SK-N-SH (cell line): ENCODE measurements at regions not wholly inside any gene's neighbourhood (a gene's known extent, or its start where the extent isn't known, plus 50 kb on each side); places are given as distances from the start of the nearest gene placed in this dataset.

Experiments used
- CTCF ChIA-PET: fragments of 300-600, 350-600 bp; formaldehyde crosslinking; extraction: SDS; loops from one replicate; lab custom pipeline; 2021; lab: Yijun Ruan, JAX
- POLR2A ChIA-PET: fragments of 350-600 bp; sonication (Branson Sonifier 250); formaldehyde crosslinking; extraction: SDS; loops from one replicate; lab custom pipeline; 2020; ENCODE audit warnings: antibody characterized with exemption, inconsistent platforms; lab: Yijun Ruan, JAX
- DNase-seq: peaks from one replicate; pipeline ENCODE4 v3.0.0; 2012
- H2AFZ ChIP-seq: fragments of 200-600 bp; sonication (generic); 2 replicates; pipeline ENCODE4 v1.8.1; 2016; ENCODE audit warnings: antibody characterized with exemption, mild to moderate bottlenecking, low read depth
- H3F3A ChIP-seq: fragments of 200-600 bp; sonication (generic); replicated peaks from 2 replicates; pipeline ENCODE3; 2016; ENCODE audit warnings: antibody characterized with exemption, mild to moderate bottlenecking; ENCODE audit not compliant: insufficient read depth
- H3K27ac ChIP-seq, 2 experiments: fragments of 200-500 bp in 1 of 2; fragments of 200-600 bp in 1 of 2; sonication (Bioruptor generic) in 1 of 2; sonication (generic), shearing (Covaris generic) in 1 of 2; 2 replicates each; pipeline versions ENCODE4 v1.5.1 to v1.6.1; 2014 to 2016; ENCODE audit warnings: low read depth in 2 of 2, inconsistent platforms in 1 of 2, low read length in 1 of 2, mild to moderate bottlenecking in 1 of 2, mixed read lengths in 1 of 2
- H3K27me3 ChIP-seq: fragments of 200-600 bp; sonication (generic), shearing (Covaris generic); 2 replicates; pipeline ENCODE4 v1.6.1; 2016; ENCODE audit warnings: mixed run types; ENCODE audit not compliant: insufficient read depth
- H3K36me3 ChIP-seq, 2 experiments: fragments of 200-500 bp in 1 of 2; fragments of 200-600 bp in 1 of 2; sonication (Bioruptor generic) in 1 of 2; sonication (generic) in 1 of 2; replicated peaks in 1 of 2; 2 replicates each; pipeline versions ENCODE3 to v1.5.1; 2014 to 2016; ENCODE audit warnings: low read length in 1 of 2, mild to moderate bottlenecking in 1 of 2; ENCODE audit not compliant: insufficient read depth in 2 of 2, control insufficient read depth in 1 of 2
- H3K4me1 ChIP-seq, 2 experiments: fragments of 200-500 bp in 1 of 2; fragments of 200-600 bp in 1 of 2; sonication (Bioruptor generic) in 1 of 2; sonication (generic), shearing (Covaris generic) in 1 of 2; 2 replicates each; pipeline versions ENCODE4 v1.5.1 to v1.6.1; 2014 to 2016; ENCODE audit warnings: low read depth in 1 of 2, low read length in 1 of 2, mixed run types in 1 of 2; ENCODE audit not compliant: insufficient read depth in 2 of 2, control insufficient read depth in 1 of 2
- H3K4me2 ChIP-seq: fragments of 200-600 bp; sonication (generic), shearing (Covaris generic); 2 replicates; pipeline ENCODE4 v1.6.1; 2017; ENCODE audit warnings: mixed run types
- H3K4me3 ChIP-seq, 2 experiments: fragments of 200-500 bp in 1 of 2; fragments of 200-600 bp in 1 of 2; sonication (Bioruptor generic) in 1 of 2; sonication (generic), shearing (Covaris generic) in 1 of 2; 2 replicates each; pipeline versions ENCODE4 v1.5.1 to v1.8.1; 2014 to 2016; ENCODE audit warnings: low read depth in 2 of 2, inconsistent platforms in 1 of 2, low read length in 1 of 2, mild to moderate bottlenecking in 1 of 2, mixed read lengths in 1 of 2, moderate library complexity in 1 of 2
- H3K79me2 ChIP-seq: fragments of 200-600 bp; sonication (generic); 2 replicates; pipeline ENCODE4 v1.8.1; 2017; ENCODE audit warnings: mild to moderate bottlenecking; ENCODE audit not compliant: insufficient read depth
- H3K9ac ChIP-seq: fragments of 200-600 bp; sonication (generic); 2 replicates; pipeline ENCODE4 v1.6.1; 2017; ENCODE audit warnings: mixed run types
- H3K9me2 ChIP-seq: fragments of 200-600 bp; sonication (generic); 2 replicates; pipeline ENCODE4 v1.6.1; 2017; ENCODE audit warnings: mixed run types
- H3K9me3 ChIP-seq: fragments of 200-600 bp; sonication (generic); 2 replicates; pipeline ENCODE4 v1.6.1; 2017; ENCODE audit warnings: mixed run types, mild to moderate bottlenecking, moderate library complexity
- H4K20me1 ChIP-seq: fragments of 200-600 bp; sonication (generic); 2 replicates; pipeline ENCODE4 v1.6.1; 2017; ENCODE audit warnings: mild to moderate bottlenecking, mixed run types; ENCODE audit not compliant: insufficient read depth
- CHD2 ChIP-seq: fragments of 150-350 bp; IDR thresholded peaks from 2 replicates; pipeline ENCODE4 v1.6.1; 2018; ENCODE audit warnings: low read length; ENCODE audit not compliant: partially characterized antibody
- ELF1 ChIP-seq: IDR thresholded peaks from 2 replicates; pipeline ENCODE4 v1.4.0; 2012
- EZH2phosphoT487 ChIP-seq: fragments of 200-600 bp; sonication (generic); IDR thresholded peaks from 2 replicates; pipeline ENCODE4 v1.6.1; 2017; ENCODE audit warnings: low read depth, mixed run types, mild to moderate bottlenecking, antibody characterized with exemption, moderate library complexity, borderline replicate concordance
- FOSL2 ChIP-seq: IDR thresholded peaks from 2 replicates; pipeline ENCODE4 v1.4.0; 2012; ENCODE audit warnings: low read depth, mild to moderate bottlenecking, moderate library complexity, borderline replicate concordance
- FOXJ3 ChIP-seq: sonication (generic); formaldehyde crosslinking; IDR thresholded peaks from 2 replicates; pipeline ENCODE4 v1.5.1; 2020; ENCODE audit warnings: mild to moderate bottlenecking, missing genetic modification reagents
- FOXM1 ChIP-seq: IDR thresholded peaks from 2 replicates; pipeline ENCODE4 v1.4.0; 2012; ENCODE audit warnings: low read depth, mild to moderate bottlenecking
- GABPA ChIP-seq: IDR thresholded peaks from 2 replicates; pipeline ENCODE4 v1.4.0; 2012; ENCODE audit warnings: low read depth, mild to moderate bottlenecking
- GATA2 ChIP-seq: sonication (generic); formaldehyde crosslinking; IDR thresholded peaks from 2 replicates; pipeline ENCODE4 v1.5.0; 2020; ENCODE audit warnings: mild to moderate bottlenecking, missing genetic modification reagents
- IRF3 ChIP-seq: fragments of 150-350 bp; IDR thresholded peaks from 2 replicates; pipeline ENCODE4 v1.6.1; 2016; ENCODE audit warnings: mild to moderate bottlenecking, low read depth, low read length
- JUND ChIP-seq: IDR thresholded peaks from 2 replicates; pipeline ENCODE4 v1.4.0; 2012
- MAX ChIP-seq: IDR thresholded peaks from 2 replicates; pipeline ENCODE4 v1.4.0; 2012; ENCODE audit warnings: low read depth
- MXI1 ChIP-seq: IDR thresholded peaks from 2 replicates; pipeline ENCODE4 v1.6.1; 2012; ENCODE audit warnings: mild to moderate bottlenecking, low read depth, low read length, improper control_type of control experiment
- NFIC ChIP-seq: IDR thresholded peaks from 2 replicates; pipeline ENCODE4 v1.4.0; 2012; ENCODE audit warnings: borderline replicate concordance
- PBX3 ChIP-seq: IDR thresholded peaks from 2 replicates; pipeline ENCODE4; 2012
- POLR2AphosphoS5 ChIP-seq: IDR thresholded peaks from 2 replicates; pipeline ENCODE4 v1.6.1; 2012; ENCODE audit warnings: low read depth, low read length
- RCOR1 ChIP-seq: fragments of 150-350 bp; IDR thresholded peaks from 2 replicates; pipeline ENCODE4 v1.6.1; 2017; ENCODE audit warnings: antibody characterized with exemption, low read length
- SIN3A ChIP-seq: IDR thresholded peaks from 2 replicates; pipeline ENCODE4 v1.6.1; 2012; ENCODE audit warnings: low read depth, mild to moderate bottlenecking, low read length, moderate library complexity, borderline replicate concordance
- SMC3 ChIP-seq: IDR thresholded peaks from 2 replicates; pipeline ENCODE4 v1.6.1; 2012; ENCODE audit warnings: low read depth, low read length, improper control_type of control experiment
- TCF12 ChIP-seq: IDR thresholded peaks from 2 replicates; pipeline ENCODE4 v1.4.0; 2012
- USF1 ChIP-seq: IDR thresholded peaks from 2 replicates; pipeline ENCODE4 v1.4.0; 2012; ENCODE audit warnings: low read depth, borderline replicate concordance
- YY1 ChIP-seq: IDR thresholded peaks from 2 replicates; pipeline ENCODE4 v1.4.0; 2012; ENCODE audit warnings: low read depth, mild to moderate bottlenecking
- WGBS: methylation state at CpG from one replicate; pipeline ENCODE4 v1.1.6; 2017; ENCODE audit warnings: low lambda C conversion rate; 5-methylcytosine and 5-hydroxymethylcytosine counted together
- TF ChIP-seq, protein P1 (sequence below): IDR thresholded peaks from 2 replicates; pipeline ENCODE4 v1.6.1; 2012; ENCODE audit warnings: mild to moderate bottlenecking, low read depth, low read length, moderate library complexity

DNA sequence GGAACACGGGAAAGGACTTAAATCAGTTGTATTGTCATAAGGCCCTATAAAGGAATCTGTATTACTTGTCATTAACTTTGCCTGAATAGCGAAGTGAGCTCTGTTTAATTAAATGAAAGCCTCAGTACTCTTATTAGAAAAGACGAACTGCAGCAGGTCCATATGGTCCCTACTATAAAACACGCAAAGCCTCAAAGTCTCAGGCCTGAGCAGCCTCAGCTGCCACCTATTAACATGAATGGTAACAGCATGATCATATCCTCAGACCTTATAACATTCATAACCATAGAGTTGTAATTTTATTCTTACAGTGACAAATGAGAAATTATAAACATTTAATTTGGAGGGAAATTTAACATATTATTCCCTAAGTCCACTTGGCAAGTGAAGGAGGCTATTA is 1113.7 kb upstream of the WWC1 start:
- Histone ChIP-seq H4K20me1 (no peaks in the 10 kb centered on the region), H3K9ac (no peak overlapping the region), H3K27ac (no peak overlapping the region), H3K4me3 (no peak overlapping the region), H3K9me3 (no peaks in the 10 kb centered on the region), H3K36me3 (no peaks in the 10 kb centered on the region), H2AFZ (no peak overlapping the region), H3K4me1 (no peaks in the 10 kb centered on the region), H3K79me2 (no peaks in the 10 kb centered on the region), H3F3A (no peaks in the 10 kb centered on the region), H3K27me3 (no peaks in the 10 kb centered on the region), H3K4me2 (no peak overlapping the region), H3K9me2 (no peaks in the 10 kb centered on the region)
- POLR2A ChIA-PET, result no interaction called here
- CTCF ChIA-PET, result no interaction called here
- TF ChIP-seq IRF3, result no peak
- no peak for TF ChIP-seq CHD2
- TF ChIP-seq YY1, result no peak
- no peak for TF ChIP-seq SMC3
- no peak for TF ChIP-seq SIN3A
- no peak for TF ChIP-seq FOXM1
- no peak for TF ChIP-seq MXI1
- TF ChIP-seq USF1, result no peak
- no peak for TF ChIP-seq GATA2
- no peak for TF ChIP-seq ELF1
- no peak for TF ChIP-seq POLR2AphosphoS5
- TF ChIP-seq, protein P1, sequence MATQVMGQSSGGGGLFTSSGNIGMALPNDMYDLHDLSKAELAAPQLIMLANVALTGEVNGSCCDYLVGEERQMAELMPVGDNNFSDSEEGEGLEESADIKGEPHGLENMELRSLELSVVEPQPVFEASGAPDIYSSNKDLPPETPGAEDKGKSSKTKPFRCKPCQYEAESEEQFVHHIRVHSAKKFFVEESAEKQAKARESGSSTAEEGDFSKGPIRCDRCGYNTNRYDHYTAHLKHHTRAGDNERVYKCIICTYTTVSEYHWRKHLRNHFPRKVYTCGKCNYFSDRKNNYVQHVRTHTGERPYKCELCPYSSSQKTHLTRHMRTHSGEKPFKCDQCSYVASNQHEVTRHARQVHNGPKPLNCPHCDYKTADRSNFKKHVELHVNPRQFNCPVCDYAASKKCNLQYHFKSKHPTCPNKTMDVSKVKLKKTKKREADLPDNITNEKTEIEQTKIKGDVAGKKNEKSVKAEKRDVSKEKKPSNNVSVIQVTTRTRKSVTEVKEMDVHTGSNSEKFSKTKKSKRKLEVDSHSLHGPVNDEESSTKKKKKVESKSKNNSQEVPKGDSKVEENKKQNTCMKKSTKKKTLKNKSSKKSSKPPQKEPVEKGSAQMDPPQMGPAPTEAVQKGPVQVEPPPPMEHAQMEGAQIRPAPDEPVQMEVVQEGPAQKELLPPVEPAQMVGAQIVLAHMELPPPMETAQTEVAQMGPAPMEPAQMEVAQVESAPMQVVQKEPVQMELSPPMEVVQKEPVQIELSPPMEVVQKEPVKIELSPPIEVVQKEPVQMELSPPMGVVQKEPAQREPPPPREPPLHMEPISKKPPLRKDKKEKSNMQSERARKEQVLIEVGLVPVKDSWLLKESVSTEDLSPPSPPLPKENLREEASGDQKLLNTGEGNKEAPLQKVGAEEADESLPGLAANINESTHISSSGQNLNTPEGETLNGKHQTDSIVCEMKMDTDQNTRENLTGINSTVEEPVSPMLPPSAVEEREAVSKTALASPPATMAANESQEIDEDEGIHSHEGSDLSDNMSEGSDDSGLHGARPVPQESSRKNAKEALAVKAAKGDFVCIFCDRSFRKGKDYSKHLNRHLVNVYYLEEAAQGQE, result no peak
- WGBS, result 44% methylated on average over 4 of the region's 4 CpGs
- no peak for DNase-seq

DNA sequence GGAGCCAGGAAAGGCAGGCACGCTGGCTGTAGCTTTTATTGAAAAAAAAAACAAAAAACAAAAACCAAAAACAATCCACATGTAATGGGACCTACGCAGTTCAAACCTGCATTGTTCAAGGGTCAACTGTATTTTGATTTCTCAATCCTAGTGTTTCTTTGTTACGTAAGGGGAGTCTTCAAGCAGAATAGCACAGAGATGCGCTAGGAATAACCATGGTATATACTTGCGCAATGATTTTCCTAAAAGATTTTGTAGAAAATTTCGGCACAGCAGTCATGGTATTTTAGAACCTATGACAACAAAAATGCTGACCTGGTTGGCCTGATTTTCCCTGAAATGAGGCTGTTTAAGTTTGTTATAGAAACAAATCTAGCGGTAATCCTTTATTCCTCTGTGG is 1110.5 kb upstream of the WWC1 start:
- Histone ChIP-seq H2AFZ (no peak overlapping the region), H3K9me3 (no peaks in the 10 kb centered on the region), H4K20me1 (no peaks in the 10 kb centered on the region), H3K27ac (no peak overlapping the region), H3K9ac (no peak overlapping the region), H3K27me3 (no peaks in the 10 kb centered on the region), H3K4me1 (no peaks in the 10 kb centered on the region), H3K4me2 (no peak overlapping the region), H3K4me3 (no peak overlapping the region), H3K9me2 (no peaks in the 10 kb centered on the region), H3F3A (no peaks in the 10 kb centered on the region), H3K79me2 (no peaks in the 10 kb centered on the region), H3K36me3 (no peaks in the 10 kb centered on the region)
- no peak for DNase-seq
- POLR2A ChIA-PET, result no interaction called here
- CTCF ChIA-PET, result no interaction called here
- 71% methylated on average over 7 of the region's 7 CpGs for WGBS
- TF ChIP-seq IRF3 (no peak), PBX3 (no peak), RCOR1 (no peak), MAX (no peak), ELF1 (no peak), SMC3 (no peak), FOSL2 (no peak), MXI1 (no peak), FOXM1 (no peak), GATA2 (no peak), GABPA (no peak), EZH2phosphoT487 (no peak), POLR2AphosphoS5 (no peak), FOXJ3 (CRISPR knock-in tag) (no peak), NFIC (no peak), JUND (no peak), TCF12 (no peak)
